ENCODE measurements at regions not wholly inside any gene's neighbourhood (a gene's known extent, or its start where the extent isn't known, plus 50 kb on each side); places are given as distances from the start of the nearest gene placed in this dataset.

DNA sequence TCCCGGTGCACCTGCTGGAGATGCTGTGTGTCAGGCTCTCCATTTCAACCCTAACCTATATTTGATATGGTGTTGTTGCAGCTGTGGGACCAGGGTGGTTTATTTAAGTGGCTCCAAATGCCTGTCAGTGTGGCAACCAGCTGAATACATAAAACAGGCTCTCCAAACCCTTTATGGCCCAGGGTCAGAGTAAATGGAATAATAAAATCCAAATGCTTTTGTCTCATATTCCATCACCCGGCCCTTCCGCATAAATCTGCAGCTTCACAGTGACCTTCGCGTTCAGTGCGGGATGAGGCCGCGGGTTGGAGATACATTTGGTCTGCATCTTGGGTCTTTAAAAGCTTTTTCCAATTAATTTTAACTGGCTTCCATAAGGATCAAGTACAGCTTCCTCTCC lies 382.1 kb upstream of the NR2F2 start:
- no peak overlapping the region for H3K4me3 ChIP-seq (replicated peaks; ENCODE audit: insufficient read depth, low read length)
- DNase-seq (ENCODE audit: low read depth in 1 of 2, low spot score in 1 of 2): no peak
- TF ChIP-seq, protein P1, sequence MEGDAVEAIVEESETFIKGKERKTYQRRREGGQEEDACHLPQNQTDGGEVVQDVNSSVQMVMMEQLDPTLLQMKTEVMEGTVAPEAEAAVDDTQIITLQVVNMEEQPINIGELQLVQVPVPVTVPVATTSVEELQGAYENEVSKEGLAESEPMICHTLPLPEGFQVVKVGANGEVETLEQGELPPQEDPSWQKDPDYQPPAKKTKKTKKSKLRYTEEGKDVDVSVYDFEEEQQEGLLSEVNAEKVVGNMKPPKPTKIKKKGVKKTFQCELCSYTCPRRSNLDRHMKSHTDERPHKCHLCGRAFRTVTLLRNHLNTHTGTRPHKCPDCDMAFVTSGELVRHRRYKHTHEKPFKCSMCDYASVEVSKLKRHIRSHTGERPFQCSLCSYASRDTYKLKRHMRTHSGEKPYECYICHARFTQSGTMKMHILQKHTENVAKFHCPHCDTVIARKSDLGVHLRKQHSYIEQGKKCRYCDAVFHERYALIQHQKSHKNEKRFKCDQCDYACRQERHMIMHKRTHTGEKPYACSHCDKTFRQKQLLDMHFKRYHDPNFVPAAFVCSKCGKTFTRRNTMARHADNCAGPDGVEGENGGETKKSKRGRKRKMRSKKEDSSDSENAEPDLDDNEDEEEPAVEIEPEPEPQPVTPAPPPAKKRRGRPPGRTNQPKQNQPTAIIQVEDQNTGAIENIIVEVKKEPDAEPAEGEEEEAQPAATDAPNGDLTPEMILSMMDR (IDR thresholded peaks at IDR 0.05; ENCODE audit: insufficient read depth, low read length): no peak
- no peak for TF ChIP-seq POLR2AphosphoS5 (IDR thresholded peaks at IDR 0.05; ENCODE audit: low read depth)
- TF ChIP-seq, protein P2, sequence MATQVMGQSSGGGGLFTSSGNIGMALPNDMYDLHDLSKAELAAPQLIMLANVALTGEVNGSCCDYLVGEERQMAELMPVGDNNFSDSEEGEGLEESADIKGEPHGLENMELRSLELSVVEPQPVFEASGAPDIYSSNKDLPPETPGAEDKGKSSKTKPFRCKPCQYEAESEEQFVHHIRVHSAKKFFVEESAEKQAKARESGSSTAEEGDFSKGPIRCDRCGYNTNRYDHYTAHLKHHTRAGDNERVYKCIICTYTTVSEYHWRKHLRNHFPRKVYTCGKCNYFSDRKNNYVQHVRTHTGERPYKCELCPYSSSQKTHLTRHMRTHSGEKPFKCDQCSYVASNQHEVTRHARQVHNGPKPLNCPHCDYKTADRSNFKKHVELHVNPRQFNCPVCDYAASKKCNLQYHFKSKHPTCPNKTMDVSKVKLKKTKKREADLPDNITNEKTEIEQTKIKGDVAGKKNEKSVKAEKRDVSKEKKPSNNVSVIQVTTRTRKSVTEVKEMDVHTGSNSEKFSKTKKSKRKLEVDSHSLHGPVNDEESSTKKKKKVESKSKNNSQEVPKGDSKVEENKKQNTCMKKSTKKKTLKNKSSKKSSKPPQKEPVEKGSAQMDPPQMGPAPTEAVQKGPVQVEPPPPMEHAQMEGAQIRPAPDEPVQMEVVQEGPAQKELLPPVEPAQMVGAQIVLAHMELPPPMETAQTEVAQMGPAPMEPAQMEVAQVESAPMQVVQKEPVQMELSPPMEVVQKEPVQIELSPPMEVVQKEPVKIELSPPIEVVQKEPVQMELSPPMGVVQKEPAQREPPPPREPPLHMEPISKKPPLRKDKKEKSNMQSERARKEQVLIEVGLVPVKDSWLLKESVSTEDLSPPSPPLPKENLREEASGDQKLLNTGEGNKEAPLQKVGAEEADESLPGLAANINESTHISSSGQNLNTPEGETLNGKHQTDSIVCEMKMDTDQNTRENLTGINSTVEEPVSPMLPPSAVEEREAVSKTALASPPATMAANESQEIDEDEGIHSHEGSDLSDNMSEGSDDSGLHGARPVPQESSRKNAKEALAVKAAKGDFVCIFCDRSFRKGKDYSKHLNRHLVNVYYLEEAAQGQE (IDR thresholded peaks at IDR 0.05; ENCODE audit: insufficient replicate concordance, low read depth): no peak
- no peak for TF ChIP-seq SPI1 (IDR thresholded peaks at IDR 0.05; ENCODE audit: borderline replicate concordance, low read depth)
- TF ChIP-seq GABPA (IDR thresholded peaks at IDR 0.05; ENCODE audit: low read depth): no peak
- H3K27ac ChIP-seq (replicated peaks): no peak overlapping the region
- H3K27me3 ChIP-seq (ENCODE audit: insufficient read depth, poor library complexity, severe bottlenecking): no peaks in the 10 kb centered on the region

DNA sequence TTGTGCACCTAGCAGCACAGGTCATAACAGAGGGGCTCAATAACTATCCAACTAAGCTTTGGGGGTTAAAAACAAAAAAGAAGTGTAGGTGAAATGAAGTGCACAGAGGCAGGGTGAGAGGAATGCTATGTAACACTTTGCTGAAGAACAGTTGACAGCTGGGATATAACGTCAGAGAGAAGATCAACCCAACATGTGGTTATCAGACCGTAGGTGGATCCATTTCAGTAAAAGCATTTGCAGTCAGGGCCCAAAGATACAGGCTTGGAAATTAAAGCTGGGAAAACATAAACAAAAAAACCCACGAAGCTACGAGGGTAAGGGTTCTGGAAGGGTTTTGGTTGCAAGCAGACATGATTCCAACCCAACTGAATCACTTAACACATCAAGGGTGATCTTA lies 377.5 kb upstream of the NR2F2 start:
- H3K4me3 ChIP-seq (replicated peaks; ENCODE audit: insufficient read depth, low read length): no peak overlapping the region
- no peaks in the 10 kb centered on the region for H3K27me3 ChIP-seq (ENCODE audit: insufficient read depth, poor library complexity, severe bottlenecking)
- no peak for DNase-seq (ENCODE audit: low read depth in 1 of 2, low spot score in 1 of 2)
- TF ChIP-seq, protein P2 (IDR thresholded peaks at IDR 0.05; ENCODE audit: insufficient replicate concordance, low read depth): no peak
- TF ChIP-seq GABPA (IDR thresholded peaks at IDR 0.05; ENCODE audit: low read depth) (no peak), POLR2AphosphoS5 (IDR thresholded peaks at IDR 0.05; ENCODE audit: low read depth) (no peak), SPI1 (IDR thresholded peaks at IDR 0.05; ENCODE audit: borderline replicate concordance, low read depth) (no peak)
- TF ChIP-seq, protein P1 (IDR thresholded peaks at IDR 0.05; ENCODE audit: insufficient read depth, low read length): no peak
- no peak overlapping the region for H3K27ac ChIP-seq (replicated peaks)

DNA sequence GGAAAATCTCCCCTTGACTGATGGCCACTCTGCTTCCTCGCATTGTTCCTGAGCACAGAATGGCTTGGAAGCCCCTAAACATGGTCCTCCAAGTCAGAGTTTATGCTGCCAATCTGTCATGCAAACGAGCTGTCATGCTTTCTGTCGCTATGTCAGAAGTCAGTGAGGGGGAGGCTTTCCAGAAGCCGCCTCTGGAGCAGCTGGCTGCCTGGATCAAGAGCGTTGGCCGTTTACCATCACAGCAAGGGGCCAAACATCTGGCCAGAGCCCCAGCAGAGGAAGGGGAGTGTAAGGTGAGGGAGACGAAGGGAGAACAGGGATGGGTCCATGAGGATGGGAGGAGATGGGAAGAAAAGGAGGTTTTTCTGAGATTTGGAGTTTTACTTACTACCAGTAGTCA lies 372.6 kb upstream of the NR2F2 start:
- H3K27ac ChIP-seq (replicated peaks): no peak overlapping the region
- DNase-seq (ENCODE audit: low read depth in 1 of 2, low spot score in 1 of 2): no peak
- no peak for TF ChIP-seq GABPA (IDR thresholded peaks at IDR 0.05; ENCODE audit: low read depth)
- TF ChIP-seq POLR2AphosphoS5 (IDR thresholded peaks at IDR 0.05; ENCODE audit: low read depth): no peak
- TF ChIP-seq, protein P2 (IDR thresholded peaks at IDR 0.05; ENCODE audit: insufficient replicate concordance, low read depth): no peak
- TF ChIP-seq, protein P1 (IDR thresholded peaks at IDR 0.05; ENCODE audit: insufficient read depth, low read length): no peak
- TF ChIP-seq SPI1 (IDR thresholded peaks at IDR 0.05; ENCODE audit: borderline replicate concordance, low read depth): no peak
- H3K27me3 ChIP-seq (ENCODE audit: insufficient read depth, poor library complexity, severe bottlenecking): no peaks in the 10 kb centered on the region
- H3K4me3 ChIP-seq (replicated peaks; ENCODE audit: insufficient read depth, low read length): no peak overlapping the region
